ENCODE measurements at regions not wholly inside any gene's neighbourhood (a gene's known extent, or its start where the extent isn't known, plus 50 kb on each side); places are given as distances from the start of the nearest gene placed in this dataset.
"Not testable (repeated sequence)": the region's sequence is repeated elsewhere in the genome, so short reads cannot be mapped to it uniquely, and the experiment has no call there.

DNA sequence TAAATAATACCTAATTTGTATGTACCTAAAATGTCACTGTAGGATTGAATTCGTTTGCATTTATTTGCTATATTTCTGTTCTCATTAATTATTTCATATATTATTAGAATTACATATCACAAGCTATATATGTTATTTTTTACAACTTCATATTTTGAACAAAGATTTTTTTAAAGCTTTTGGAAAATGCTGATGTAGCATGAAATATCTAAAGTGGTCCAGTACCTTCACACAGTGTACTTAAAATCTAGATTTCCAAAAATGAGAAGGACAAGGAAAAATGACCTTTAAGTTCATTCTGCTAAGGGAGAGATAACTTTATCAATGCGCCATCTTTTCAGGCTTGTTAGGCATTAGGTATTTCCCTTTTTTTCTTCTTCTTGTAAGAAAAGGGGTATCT, 71.8 kb downstream of the LARP7 start:
- Mint-ChIP-seq H3K36me3 (no peaks in the 10 kb centered on the region), H3K27me3 (peaks cover 35 to 49% of the 10 kb centered on the region in 2 donors), H3K4me3 (no peak overlapping the region), H3K4me1 (peaks cover 17 to 20% (median 18%) of the 10 kb centered on the region in 3 donors), H3K9me3 (no peaks in the 10 kb centered on the region), H3K27ac (no peak overlapping the region)
- ATAC-seq (replicated peaks in 1 of 4) (no peak), DNase-seq (no peak)
- no CpG with 5 or more reads among the region's 2 CpGs for WGBS (ENCODE audit: insufficient coverage)
- CTCF ChIA-PET = no interaction called here
- H3K9me3 ChIP-seq = no peaks in the 10 kb centered on the region
- POLR2A ChIA-PET = no interaction called here
- H3K4me3 ChIP-seq (ENCODE audit: control insufficient read depth in 1 of 2, extremely low read depth in 1 of 2, low read length in 1 of 2) = no peak overlapping the region
- H3K4me1 ChIP-seq (ENCODE audit: control insufficient read depth in 1 of 2, extremely low read depth in 1 of 2, insufficient read depth in 2 of 2, low read length in 2 of 2) = peaks cover 0 to 15% of the 10 kb centered on the region in 2 experiments
- no peaks in the 10 kb centered on the region for H3K36me3 ChIP-seq (ENCODE audit: control insufficient read depth in 2 of 2, extremely low read depth in 1 of 2, insufficient read depth in 1 of 2, low read length in 1 of 2)
- no peak overlapping the region for H3K27ac ChIP-seq (ENCODE audit: low read length)
- H3K27me3 ChIP-seq (replicated peaks in 1 of 2; ENCODE audit: control insufficient read depth in 2 of 2, extremely low read depth in 1 of 2, insufficient read depth in 2 of 2, low read length in 1 of 2) = peaks cover 16 to 33% of the 10 kb centered on the region in 2 experiments

DNA sequence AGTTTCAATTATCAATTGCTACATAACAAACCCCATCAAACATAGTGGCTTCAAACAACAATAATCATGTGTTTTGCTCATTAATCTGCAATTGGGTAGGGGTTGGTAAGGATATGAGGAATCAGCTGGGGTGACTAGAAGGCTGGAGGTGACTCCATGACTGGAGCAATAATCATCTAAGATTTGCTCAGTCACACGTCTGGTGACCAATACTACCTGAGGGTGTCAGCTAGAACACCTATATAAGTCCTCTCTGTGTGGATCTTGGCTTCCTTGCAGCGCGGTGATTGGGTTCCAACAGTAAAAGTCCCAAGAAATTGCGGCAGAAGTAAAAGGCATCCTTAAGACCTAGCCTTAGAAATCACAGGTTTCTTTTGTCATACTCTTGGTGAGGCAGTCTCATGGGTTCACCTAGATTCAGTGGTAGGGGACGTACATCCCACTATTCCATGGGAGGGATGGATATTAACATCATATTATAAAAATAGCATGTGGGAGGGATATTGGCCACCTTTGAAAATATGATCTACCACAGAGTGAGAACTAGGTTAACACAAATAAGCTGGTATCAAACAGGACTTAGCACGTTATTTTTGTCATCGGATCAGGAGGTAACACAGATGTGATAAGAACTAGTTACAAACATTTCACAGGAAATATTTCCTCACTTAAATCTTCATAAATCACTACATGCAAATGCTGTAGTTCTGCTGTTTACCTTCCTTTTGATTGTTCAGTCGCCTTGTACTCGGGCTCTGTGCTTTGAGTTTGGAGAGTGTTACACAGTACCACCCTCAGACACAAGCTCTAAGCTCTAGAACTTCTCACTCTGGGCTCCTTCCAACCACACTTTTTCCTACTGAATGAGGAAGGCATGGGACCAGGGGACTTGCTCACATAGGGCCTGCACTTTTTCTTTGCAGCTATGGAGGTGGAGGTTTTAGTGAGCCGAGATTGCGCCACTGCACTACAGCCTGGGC, 78.3 kb downstream of the LARP7 start:
- Mint-ChIP-seq H3K36me3 (no peaks in the 10 kb centered on the region), H3K4me3 (no peak overlapping the region), H3K9me3 (no peaks in the 10 kb centered on the region), H3K27ac (no peak overlapping the region), H3K27me3 (peaks cover 13 to 14% of the 10 kb centered on the region in 2 donors), H3K4me1 (no peaks in the 10 kb centered on the region)
- WGBS (ENCODE audit: insufficient coverage) = 86% methylated on average over 4 of the region's 11 CpGs
- Histone ChIP-seq H3K27me3 (replicated peaks in 1 of 2; ENCODE audit: control insufficient read depth in 2 of 2, extremely low read depth in 1 of 2, insufficient read depth in 2 of 2, low read length in 1 of 2) (peaks cover 2 to 15% of the 10 kb centered on the region in 2 experiments), H3K9me3 (no peaks in the 10 kb centered on the region), H3K4me1 (ENCODE audit: control insufficient read depth in 1 of 2, extremely low read depth in 1 of 2, insufficient read depth in 2 of 2, low read length in 2 of 2) (no peaks in the 10 kb centered on the region), H3K36me3 (ENCODE audit: control insufficient read depth in 2 of 2, extremely low read depth in 1 of 2, insufficient read depth in 1 of 2, low read length in 1 of 2) (no peaks in the 10 kb centered on the region), H3K27ac (ENCODE audit: low read length) (no peak overlapping the region), H3K4me3 (ENCODE audit: control insufficient read depth in 1 of 2, extremely low read depth in 1 of 2, low read length in 1 of 2) (no peak overlapping the region)
- DNase-seq (no peak), ATAC-seq (replicated peaks in 1 of 4) (no peak)
- CTCF ChIA-PET = interaction anchor here in 1 of 2 donors (0.6 kb wide), 1 partner anchor 70 kb away, joined by 3 read pairs; no protein-coding TSS in a partner anchor
- POLR2A ChIA-PET = interaction anchor here in 1 of 2 donors (0.5 kb wide), 1 partner anchor 12 kb away, joined by 3 read pairs; no protein-coding TSS in a partner anchor

DNA sequence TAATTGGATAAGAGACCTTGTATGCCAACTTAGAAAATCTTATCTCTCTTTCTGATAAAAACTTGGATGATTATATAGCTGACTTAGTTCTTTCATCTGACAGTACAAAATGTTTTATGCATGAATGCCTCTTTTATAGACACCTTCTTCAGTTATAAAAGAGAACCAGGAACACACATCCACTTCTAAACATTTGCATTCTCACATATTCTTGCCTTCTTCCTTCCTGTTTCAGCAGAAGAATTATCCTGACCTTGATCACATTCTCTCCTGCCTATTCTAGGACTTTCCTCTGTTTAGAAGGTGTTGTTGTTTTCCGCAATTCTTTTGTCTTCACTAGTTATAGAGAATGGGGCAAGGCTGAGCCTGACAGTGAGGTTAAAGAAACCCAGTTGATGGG, 80.9 kb downstream of the LARP7 start:
- Histone ChIP-seq H3K4me1 (ENCODE audit: control insufficient read depth in 1 of 2, extremely low read depth in 1 of 2, insufficient read depth in 2 of 2, low read length in 2 of 2) (no peaks in the 10 kb centered on the region), H3K4me3 (ENCODE audit: control insufficient read depth in 1 of 2, extremely low read depth in 1 of 2, low read length in 1 of 2) (no peak overlapping the region), H3K27ac (ENCODE audit: low read length) (no peak overlapping the region), H3K9me3 (no peaks in the 10 kb centered on the region), H3K27me3 (replicated peaks in 1 of 2; ENCODE audit: control insufficient read depth in 2 of 2, extremely low read depth in 1 of 2, insufficient read depth in 2 of 2, low read length in 1 of 2) (peaks cover 2 to 7% of the 10 kb centered on the region in 2 experiments), H3K36me3 (ENCODE audit: control insufficient read depth in 2 of 2, extremely low read depth in 1 of 2, insufficient read depth in 1 of 2, low read length in 1 of 2) (no peaks in the 10 kb centered on the region)
- ChIA-PET POLR2A (interaction anchor here in 1 of 2 donors (0.6 kb wide), 1 partner anchor 9 kb away, joined by 4 read pairs; no protein-coding TSS in a partner anchor), CTCF (no interaction called here)
- H3K4me1 Mint-ChIP-seq = no peaks in the 10 kb centered on the region
- no peak for ATAC-seq (replicated peaks in 1 of 4)
- H3K27me3 Mint-ChIP-seq = peaks cover 14% of the 10 kb centered on the region in 2 donors
- no peaks in the 10 kb centered on the region for H3K36me3 Mint-ChIP-seq
- no peak overlapping the region for H3K27ac Mint-ChIP-seq
- no peak for DNase-seq
- no peaks in the 10 kb centered on the region for H3K9me3 Mint-ChIP-seq
- WGBS (ENCODE audit: insufficient coverage) = 100% methylated on average over 1 of the region's 1 CpG
- no peak overlapping the region for H3K4me3 Mint-ChIP-seq

DNA sequence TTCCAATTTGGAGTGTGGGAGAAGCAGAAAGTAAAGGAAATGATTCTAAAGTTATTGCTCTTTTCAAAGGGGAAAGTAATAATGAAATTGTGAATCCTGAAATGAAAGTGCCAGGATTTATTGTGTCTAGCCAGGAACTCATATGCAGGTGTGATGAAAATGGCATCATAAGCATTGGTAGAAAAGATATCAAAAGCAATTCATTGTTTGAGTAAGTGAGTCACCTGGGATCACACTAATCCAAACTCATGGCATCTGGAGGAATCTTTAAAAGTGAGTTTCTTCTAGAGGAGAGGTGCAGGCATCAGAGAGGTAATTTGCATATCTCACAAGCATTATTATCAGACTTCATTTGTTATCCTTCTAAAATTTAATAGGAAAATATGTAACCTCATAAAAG, 84.7 kb downstream of the LARP7 start:
- Histone ChIP-seq H3K36me3 (ENCODE audit: control insufficient read depth in 2 of 2, extremely low read depth in 1 of 2, insufficient read depth in 1 of 2, low read length in 1 of 2) (no peaks in the 10 kb centered on the region), H3K4me3 (ENCODE audit: control insufficient read depth in 1 of 2, extremely low read depth in 1 of 2, low read length in 1 of 2) (no peak overlapping the region), H3K27ac (ENCODE audit: low read length) (no peak overlapping the region), H3K4me1 (ENCODE audit: control insufficient read depth in 1 of 2, extremely low read depth in 1 of 2, insufficient read depth in 2 of 2, low read length in 2 of 2) (no peaks in the 10 kb centered on the region), H3K9me3 (no peaks in the 10 kb centered on the region), H3K27me3 (replicated peaks in 1 of 2; ENCODE audit: control insufficient read depth in 2 of 2, extremely low read depth in 1 of 2, insufficient read depth in 2 of 2, low read length in 1 of 2) (peaks cover 0 to 7% of the 10 kb centered on the region in 2 experiments)
- DNase-seq = no peak
- ChIA-PET POLR2A (no interaction called here), CTCF (no interaction called here)
- peaks cover 14 to 18% of the 10 kb centered on the region in 2 donors for H3K27me3 Mint-ChIP-seq
- no peak overlapping the region for H3K27ac Mint-ChIP-seq
- no peak for ATAC-seq (replicated peaks in 1 of 4)
- no peaks in the 10 kb centered on the region for H3K36me3 Mint-ChIP-seq
- H3K4me3 Mint-ChIP-seq = no peak overlapping the region
- no peaks in the 10 kb centered on the region for H3K4me1 Mint-ChIP-seq
- H3K9me3 Mint-ChIP-seq = no peaks in the 10 kb centered on the region

DNA sequence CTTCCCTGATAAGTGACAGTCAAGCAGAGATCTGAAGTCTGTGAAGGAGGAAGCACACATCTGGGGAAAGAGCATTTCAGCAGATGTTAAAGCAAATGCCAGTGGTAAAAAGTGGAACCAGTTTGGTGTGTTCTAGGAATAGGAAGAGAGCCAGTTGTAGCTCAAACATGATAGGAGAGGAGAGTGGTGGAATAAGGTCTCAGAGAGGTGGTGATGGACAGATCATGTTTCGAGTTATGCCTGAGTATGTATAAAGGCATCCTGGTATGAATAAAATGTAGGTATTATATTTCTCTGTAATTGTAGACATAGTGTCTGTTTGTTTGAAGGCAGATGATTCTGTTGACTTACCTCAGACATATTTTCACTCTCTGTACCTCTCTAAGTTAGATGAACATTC, 89.1 kb downstream of the LARP7 start:
- DNase-seq (no peak), ATAC-seq (replicated peaks in 1 of 4) (no peak)
- ChIA-PET CTCF (interaction anchor here in 1 of 2 donors (0.6 to 0.9 kb wide), 2 partner anchors 37 to 51 kb away, joined by 3 read pairs; no protein-coding TSS in a partner anchor), POLR2A (no interaction called here)
- Histone ChIP-seq H3K4me3 (ENCODE audit: control insufficient read depth in 1 of 2, extremely low read depth in 1 of 2, low read length in 1 of 2) (no peak overlapping the region), H3K36me3 (ENCODE audit: control insufficient read depth in 2 of 2, extremely low read depth in 1 of 2, insufficient read depth in 1 of 2, low read length in 1 of 2) (no peaks in the 10 kb centered on the region), H3K27me3 (replicated peaks in 1 of 2; ENCODE audit: control insufficient read depth in 2 of 2, extremely low read depth in 1 of 2, insufficient read depth in 2 of 2, low read length in 1 of 2) (peaks cover 0 to 2% of the 10 kb centered on the region in 2 experiments), H3K9me3 (no peaks in the 10 kb centered on the region), H3K27ac (ENCODE audit: low read length) (no peak overlapping the region), H3K4me1 (ENCODE audit: control insufficient read depth in 1 of 2, extremely low read depth in 1 of 2, insufficient read depth in 2 of 2, low read length in 2 of 2) (no peaks in the 10 kb centered on the region)
- Mint-ChIP-seq H3K27ac (no peak overlapping the region), H3K4me3 (no peak overlapping the region), H3K27me3 (peaks cover 5 to 7% of the 10 kb centered on the region in 2 donors), H3K36me3 (no peaks in the 10 kb centered on the region), H3K9me3 (no peaks in the 10 kb centered on the region), H3K4me1 (no peaks in the 10 kb centered on the region)
- WGBS (ENCODE audit: insufficient coverage) = 75% methylated on average over 1 of the region's 1 CpG

DNA sequence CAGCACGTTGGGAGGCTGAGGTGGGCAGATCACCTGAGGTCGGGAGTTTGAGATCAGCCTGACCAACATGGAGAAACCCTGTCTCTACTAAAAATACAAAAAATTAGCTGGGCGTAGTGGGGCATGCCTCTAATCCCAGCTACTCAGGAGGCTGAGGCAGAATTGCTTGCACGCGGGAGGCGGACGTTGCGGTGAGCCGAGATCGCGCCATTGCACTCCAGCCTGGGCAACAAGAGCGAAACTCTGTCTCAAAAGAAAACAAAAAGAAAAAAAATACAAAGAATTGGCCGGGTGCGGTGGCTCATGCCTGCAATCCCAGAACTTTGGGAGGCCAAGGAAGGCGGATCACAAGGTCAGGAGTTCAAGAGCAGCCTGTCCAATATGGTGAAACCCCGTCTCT, 90.8 kb downstream of the LARP7 start:
- H3K27ac ChIP-seq (ENCODE audit: low read length); H3K36me3 Mint-ChIP-seq; H3K9me3 ChIP-seq; H3K36me3 ChIP-seq (ENCODE audit: control insufficient read depth in 2 of 2, extremely low read depth in 1 of 2, insufficient read depth in 1 of 2, low read length in 1 of 2); H3K4me1 ChIP-seq (ENCODE audit: control insufficient read depth in 1 of 2, extremely low read depth in 1 of 2, insufficient read depth in 2 of 2, low read length in 2 of 2); POLR2A ChIA-PET; H3K27me3 ChIP-seq (replicated peaks in 1 of 2; ENCODE audit: control insufficient read depth in 2 of 2, extremely low read depth in 1 of 2, insufficient read depth in 2 of 2, low read length in 1 of 2); H3K4me3 ChIP-seq (ENCODE audit: control insufficient read depth in 1 of 2, extremely low read depth in 1 of 2, low read length in 1 of 2); CTCF ChIA-PET; H3K4me1 Mint-ChIP-seq; DNase-seq; H3K27me3 Mint-ChIP-seq; H3K27ac Mint-ChIP-seq; H3K9me3 Mint-ChIP-seq; H3K4me3 Mint-ChIP-seq; ATAC-seq (replicated peaks in 1 of 4): not testable (repeated sequence)
- WGBS (ENCODE audit: insufficient coverage) = 93% methylated on average over 7 of the region's 16 CpGs
